OCI-LY3 (cell line): ENCODE measurements at regions not wholly inside any gene's neighbourhood (a gene's known extent, or its start where the extent isn't known, plus 50 kb on each side); places are given as distances from the start of the nearest gene placed in this dataset.

Source experiments
- EZH2phosphoT487 ChIP-seq: fragments of 200-600 bp; shearing (Covaris generic); IDR thresholded peaks from 2 replicates; pipeline ENCODE4 v1.6.1; 2018; ENCODE audit warnings: antibody characterized with exemption, mixed run types, low read depth
- TF ChIP-seq, protein P1 (sequence below): fragments of 200-600, 300-600 bp; sonication (generic); IDR thresholded peaks from 2 replicates; pipeline ENCODE4 v1.5.1; 2014; ENCODE audit warnings: antibody characterized with exemption, low read length, low read depth

GRCh38 chr2:8456151-8457091 is 225.4 kb upstream of the ID2 start:
- TF ChIP-seq, protein P1, sequence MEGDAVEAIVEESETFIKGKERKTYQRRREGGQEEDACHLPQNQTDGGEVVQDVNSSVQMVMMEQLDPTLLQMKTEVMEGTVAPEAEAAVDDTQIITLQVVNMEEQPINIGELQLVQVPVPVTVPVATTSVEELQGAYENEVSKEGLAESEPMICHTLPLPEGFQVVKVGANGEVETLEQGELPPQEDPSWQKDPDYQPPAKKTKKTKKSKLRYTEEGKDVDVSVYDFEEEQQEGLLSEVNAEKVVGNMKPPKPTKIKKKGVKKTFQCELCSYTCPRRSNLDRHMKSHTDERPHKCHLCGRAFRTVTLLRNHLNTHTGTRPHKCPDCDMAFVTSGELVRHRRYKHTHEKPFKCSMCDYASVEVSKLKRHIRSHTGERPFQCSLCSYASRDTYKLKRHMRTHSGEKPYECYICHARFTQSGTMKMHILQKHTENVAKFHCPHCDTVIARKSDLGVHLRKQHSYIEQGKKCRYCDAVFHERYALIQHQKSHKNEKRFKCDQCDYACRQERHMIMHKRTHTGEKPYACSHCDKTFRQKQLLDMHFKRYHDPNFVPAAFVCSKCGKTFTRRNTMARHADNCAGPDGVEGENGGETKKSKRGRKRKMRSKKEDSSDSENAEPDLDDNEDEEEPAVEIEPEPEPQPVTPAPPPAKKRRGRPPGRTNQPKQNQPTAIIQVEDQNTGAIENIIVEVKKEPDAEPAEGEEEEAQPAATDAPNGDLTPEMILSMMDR = no peak
- no peak for TF ChIP-seq EZH2phosphoT487
